ENCODE measurements at regions not wholly inside any gene's neighbourhood (a gene's known extent, or its start where the extent isn't known, plus 50 kb on each side); places are given as distances from the start of the nearest gene placed in this dataset.

- no peak for TF ChIP-seq CTCF (IDR thresholded peaks at IDR 0.05)
- no peak for TF ChIP-seq POLR2A (IDR thresholded peaks at IDR 0.05)
These were observed 639.7 kb upstream of the NR2F2 start for GRCh38 chr15:95690631-95691340.
